ENCODE measurements at regions not wholly inside any gene's neighbourhood (a gene's known extent, or its start where the extent isn't known, plus 50 kb on each side); places are given as distances from the start of the nearest gene placed in this dataset.
A peak's percentile ranks its signal among the peaks of the same experiment; 100 is the strongest.

- FAIRE-seq, result no peak
- H3K36me3 ChIP-seq (ENCODE audit: insufficient read depth, low read length), result no peaks in the 10 kb centered on the region
- H4K20me1 ChIP-seq (ENCODE audit: insufficient read depth, low read length), result no peaks in the 10 kb centered on the region
- H3K79me2 ChIP-seq (ENCODE audit: insufficient read depth, low read length), result no peaks in the 10 kb centered on the region
- no peak overlapping the region for H2AFZ ChIP-seq (ENCODE audit: low read depth, low read length)
- Mint-ChIP-seq H3K4me1 (ENCODE audit: low read depth, unreplicated experiment) (peaks cover 24% of the 10 kb centered on the region), H3K27me3 (ENCODE audit: low read depth, unreplicated experiment) (no peaks in the 10 kb centered on the region), H3K36me3 (ENCODE audit: low read depth, unreplicated experiment) (no peaks in the 10 kb centered on the region), H3K27ac (ENCODE audit: unreplicated experiment) (no peak overlapping the region), H3K4me3 (ENCODE audit: unreplicated experiment) (no peak overlapping the region), H3K9me3 (ENCODE audit: unreplicated experiment) (no peaks in the 10 kb centered on the region)
- no peaks in the 10 kb centered on the region for H3K9me3 ChIP-seq (ENCODE audit: insufficient read depth, low read depth, low read length)
- DNase-seq (ENCODE audit: low read depth), result no peak
- no peak overlapping the region for H3K9ac ChIP-seq (ENCODE audit: low read length)
- no peak overlapping the region for H3K4me3 ChIP-seq (ENCODE audit: insufficient read depth, low read depth, low read length)
- H3K4me2 ChIP-seq (ENCODE audit: low read length), result no peak overlapping the region
- no peak for TF ChIP-seq EZH2 (IDR thresholded peaks at IDR 0.05; ENCODE audit: insufficient read depth, low read length)
- TF ChIP-seq, protein P1, sequence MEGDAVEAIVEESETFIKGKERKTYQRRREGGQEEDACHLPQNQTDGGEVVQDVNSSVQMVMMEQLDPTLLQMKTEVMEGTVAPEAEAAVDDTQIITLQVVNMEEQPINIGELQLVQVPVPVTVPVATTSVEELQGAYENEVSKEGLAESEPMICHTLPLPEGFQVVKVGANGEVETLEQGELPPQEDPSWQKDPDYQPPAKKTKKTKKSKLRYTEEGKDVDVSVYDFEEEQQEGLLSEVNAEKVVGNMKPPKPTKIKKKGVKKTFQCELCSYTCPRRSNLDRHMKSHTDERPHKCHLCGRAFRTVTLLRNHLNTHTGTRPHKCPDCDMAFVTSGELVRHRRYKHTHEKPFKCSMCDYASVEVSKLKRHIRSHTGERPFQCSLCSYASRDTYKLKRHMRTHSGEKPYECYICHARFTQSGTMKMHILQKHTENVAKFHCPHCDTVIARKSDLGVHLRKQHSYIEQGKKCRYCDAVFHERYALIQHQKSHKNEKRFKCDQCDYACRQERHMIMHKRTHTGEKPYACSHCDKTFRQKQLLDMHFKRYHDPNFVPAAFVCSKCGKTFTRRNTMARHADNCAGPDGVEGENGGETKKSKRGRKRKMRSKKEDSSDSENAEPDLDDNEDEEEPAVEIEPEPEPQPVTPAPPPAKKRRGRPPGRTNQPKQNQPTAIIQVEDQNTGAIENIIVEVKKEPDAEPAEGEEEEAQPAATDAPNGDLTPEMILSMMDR (IDR thresholded peaks at IDR 0.05; ENCODE audit: insufficient read depth, low read depth, low read length), result no peak
- H3K4me1 ChIP-seq (ENCODE audit: insufficient read depth, low read length), result peaks cover 12% of the 10 kb centered on the region
- no peaks in the 10 kb centered on the region for H3K27me3 ChIP-seq (ENCODE audit: insufficient read depth, low read length)
- H3K27ac ChIP-seq (ENCODE audit: low read depth, low read length), result no peak overlapping the region
Measured at GRCh38 chr9:79357194-79357593, 214.6 kb upstream of the TLE4 start.

- H3K4me1 Mint-ChIP-seq (ENCODE audit: low read depth, unreplicated experiment), result peaks cover 23% of the 10 kb centered on the region
- H3K36me3 Mint-ChIP-seq (ENCODE audit: low read depth, unreplicated experiment), result no peaks in the 10 kb centered on the region
- H3K27me3 Mint-ChIP-seq (ENCODE audit: low read depth, unreplicated experiment), result no peaks in the 10 kb centered on the region
- Histone ChIP-seq H3K36me3 (ENCODE audit: insufficient read depth, low read length) (no peaks in the 10 kb centered on the region), H3K79me2 (ENCODE audit: insufficient read depth, low read length) (no peaks in the 10 kb centered on the region), H3K27ac (ENCODE audit: low read depth, low read length) (no peak overlapping the region), H3K4me2 (ENCODE audit: low read length) (no peak overlapping the region), H3K4me1 (ENCODE audit: insufficient read depth, low read length) (peaks cover 15% of the 10 kb centered on the region), H3K9me3 (ENCODE audit: insufficient read depth, low read depth, low read length) (no peaks in the 10 kb centered on the region), H3K27me3 (ENCODE audit: insufficient read depth, low read length) (no peaks in the 10 kb centered on the region), H4K20me1 (ENCODE audit: insufficient read depth, low read length) (no peaks in the 10 kb centered on the region), H3K4me3 (ENCODE audit: insufficient read depth, low read depth, low read length) (no peak overlapping the region), H2AFZ (ENCODE audit: low read depth, low read length) (no peak overlapping the region), H3K9ac (ENCODE audit: low read length) (no peak overlapping the region)
- DNase-seq (ENCODE audit: low read depth) (no peak), FAIRE-seq (no peak)
- H3K4me3 Mint-ChIP-seq (ENCODE audit: unreplicated experiment), result no peak overlapping the region
- no peaks in the 10 kb centered on the region for H3K9me3 Mint-ChIP-seq (ENCODE audit: unreplicated experiment)
- TF ChIP-seq, protein P1 (IDR thresholded peaks at IDR 0.05; ENCODE audit: insufficient read depth, low read depth, low read length), result no peak
- no peak for TF ChIP-seq EZH2 (IDR thresholded peaks at IDR 0.05; ENCODE audit: insufficient read depth, low read length)
- H3K27ac Mint-ChIP-seq (ENCODE audit: unreplicated experiment), result no peak overlapping the region
Measured at GRCh38 chr9:79357616-79358015, 214.1 kb upstream of the TLE4 start.

- H3K79me2 ChIP-seq (ENCODE audit: insufficient read depth, low read length), result no peaks in the 10 kb centered on the region
- H2AFZ ChIP-seq (ENCODE audit: low read depth, low read length), result no peak overlapping the region
- peak overlapping the region; percentile 79 for H3K27ac Mint-ChIP-seq (ENCODE audit: unreplicated experiment)
- FAIRE-seq, result peak; percentile 87
- no peak overlapping the region for H3K9ac ChIP-seq (ENCODE audit: low read length)
- H3K4me3 ChIP-seq (ENCODE audit: insufficient read depth, low read depth, low read length), result no peak overlapping the region
- TF ChIP-seq EZH2 (IDR thresholded peaks at IDR 0.05; ENCODE audit: insufficient read depth, low read length), result no peak
- TF ChIP-seq, protein P1 (IDR thresholded peaks at IDR 0.05; ENCODE audit: insufficient read depth, low read depth, low read length), result no peak
- H3K27ac ChIP-seq (ENCODE audit: low read depth, low read length), result no peak overlapping the region
- peaks cover 11% of the 10 kb centered on the region for H3K4me1 ChIP-seq (ENCODE audit: insufficient read depth, low read length)
- H3K4me3 Mint-ChIP-seq (ENCODE audit: unreplicated experiment), result no peak overlapping the region
- H3K36me3 Mint-ChIP-seq (ENCODE audit: low read depth, unreplicated experiment), result no peaks in the 10 kb centered on the region
- no peaks in the 10 kb centered on the region for H3K36me3 ChIP-seq (ENCODE audit: insufficient read depth, low read length)
- peak; percentile 77 for DNase-seq (ENCODE audit: low read depth)
- no peaks in the 10 kb centered on the region for H4K20me1 ChIP-seq (ENCODE audit: insufficient read depth, low read length)
- no peaks in the 10 kb centered on the region for H3K9me3 ChIP-seq (ENCODE audit: insufficient read depth, low read depth, low read length)
- H3K27me3 Mint-ChIP-seq (ENCODE audit: low read depth, unreplicated experiment), result no peaks in the 10 kb centered on the region
- H3K4me2 ChIP-seq (ENCODE audit: low read length), result peak overlapping the region; percentile 8
- peaks cover 14% of the 10 kb centered on the region for H3K4me1 Mint-ChIP-seq (ENCODE audit: low read depth, unreplicated experiment)
- no peaks in the 10 kb centered on the region for H3K9me3 Mint-ChIP-seq (ENCODE audit: unreplicated experiment)
- H3K27me3 ChIP-seq (ENCODE audit: insufficient read depth, low read length), result no peaks in the 10 kb centered on the region
Measured at GRCh38 chr9:79360387-79361347, 211.1 kb upstream of the TLE4 start.

Measured in astrocyte (in vitro differentiated cells and primary cell).